ENCODE measurements at regions not wholly inside any gene's neighbourhood (a gene's known extent, or its start where the extent isn't known, plus 50 kb on each side); places are given as distances from the start of the nearest gene placed in this dataset.

DNA sequence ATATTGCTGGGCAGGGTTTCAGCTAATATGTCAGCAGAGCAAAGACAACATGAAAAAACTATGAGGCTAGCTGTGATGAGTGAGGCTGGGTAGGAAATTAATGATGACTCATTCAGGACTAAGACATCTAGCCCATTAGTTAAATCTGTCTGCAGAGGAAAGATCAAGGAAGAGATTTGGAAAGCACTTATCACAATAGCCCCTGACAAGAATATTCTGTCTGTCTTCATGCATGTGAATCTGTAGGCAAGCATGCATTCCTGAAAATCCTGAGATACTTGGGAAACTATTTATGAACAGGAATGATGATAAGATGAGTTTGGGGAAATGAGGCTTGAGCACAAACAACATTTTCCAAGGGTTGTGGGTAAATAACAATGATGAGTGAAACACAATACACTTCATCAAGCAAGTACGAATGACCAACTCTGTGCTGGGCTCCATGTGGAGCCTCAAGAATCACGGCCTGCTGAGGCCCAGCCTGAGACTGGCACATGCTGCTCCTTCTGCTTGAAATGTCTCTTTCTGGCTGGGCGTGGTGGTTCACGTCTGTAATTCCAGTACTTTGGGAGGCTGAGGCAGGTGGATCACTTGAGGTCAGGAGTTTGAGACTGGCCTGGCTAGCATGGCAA, 96.5 kb upstream of the ASIC2 start:
- Histone ChIP-seq H3K36me3 (no peaks in the 10 kb centered on the region), H3K27ac (no peak overlapping the region), H3K4me3 (no peak overlapping the region), H3K9me3 (no peaks in the 10 kb centered on the region), H3K4me1 (no peaks in the 10 kb centered on the region), H3K27me3 (no peaks in the 10 kb centered on the region)
- DNase-seq (no peak), ATAC-seq (no peak)
- TF ChIP-seq, protein P1, sequence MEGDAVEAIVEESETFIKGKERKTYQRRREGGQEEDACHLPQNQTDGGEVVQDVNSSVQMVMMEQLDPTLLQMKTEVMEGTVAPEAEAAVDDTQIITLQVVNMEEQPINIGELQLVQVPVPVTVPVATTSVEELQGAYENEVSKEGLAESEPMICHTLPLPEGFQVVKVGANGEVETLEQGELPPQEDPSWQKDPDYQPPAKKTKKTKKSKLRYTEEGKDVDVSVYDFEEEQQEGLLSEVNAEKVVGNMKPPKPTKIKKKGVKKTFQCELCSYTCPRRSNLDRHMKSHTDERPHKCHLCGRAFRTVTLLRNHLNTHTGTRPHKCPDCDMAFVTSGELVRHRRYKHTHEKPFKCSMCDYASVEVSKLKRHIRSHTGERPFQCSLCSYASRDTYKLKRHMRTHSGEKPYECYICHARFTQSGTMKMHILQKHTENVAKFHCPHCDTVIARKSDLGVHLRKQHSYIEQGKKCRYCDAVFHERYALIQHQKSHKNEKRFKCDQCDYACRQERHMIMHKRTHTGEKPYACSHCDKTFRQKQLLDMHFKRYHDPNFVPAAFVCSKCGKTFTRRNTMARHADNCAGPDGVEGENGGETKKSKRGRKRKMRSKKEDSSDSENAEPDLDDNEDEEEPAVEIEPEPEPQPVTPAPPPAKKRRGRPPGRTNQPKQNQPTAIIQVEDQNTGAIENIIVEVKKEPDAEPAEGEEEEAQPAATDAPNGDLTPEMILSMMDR (IDR thresholded peaks at IDR 0.05) = no peak
- intact Hi-C loops (cut with DNase I) = no loop called here

DNA sequence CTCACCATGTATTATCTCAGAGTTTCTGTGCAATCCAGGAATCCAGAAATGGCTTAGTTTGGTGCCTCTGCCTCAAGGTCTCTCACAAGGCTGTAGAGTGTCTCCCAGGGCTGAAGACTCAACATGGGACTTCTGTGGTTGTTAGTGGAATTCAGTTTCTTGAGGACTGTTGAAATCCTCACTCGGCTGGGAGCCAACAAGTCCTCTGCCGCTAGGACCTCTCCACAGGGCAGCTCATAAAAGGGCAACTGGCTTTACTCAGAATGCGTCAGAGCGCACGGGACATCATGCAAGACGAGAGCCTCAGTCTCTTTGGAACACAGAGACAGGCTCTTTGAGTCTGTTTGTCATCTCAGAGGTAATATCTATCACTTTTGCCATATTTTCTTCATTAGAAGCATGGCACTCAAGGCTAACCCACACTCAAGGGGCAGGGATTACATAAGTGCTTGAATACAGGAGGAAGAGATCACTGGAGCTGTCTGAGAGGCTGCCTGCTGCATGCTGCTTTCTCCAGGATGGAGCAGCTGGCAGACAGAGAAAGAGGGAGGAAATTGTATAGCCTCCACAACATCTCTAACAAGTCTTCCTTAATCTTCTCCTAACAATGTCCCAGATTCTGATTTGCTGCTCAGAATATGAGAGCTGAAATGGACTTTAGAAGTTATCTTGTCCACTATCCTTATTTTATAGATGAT, 97.5 kb upstream of the ASIC2 start:
- Histone ChIP-seq H3K27ac (no peak overlapping the region), H3K27me3 (no peaks in the 10 kb centered on the region), H3K9me3 (no peaks in the 10 kb centered on the region), H3K4me1 (no peaks in the 10 kb centered on the region), H3K4me3 (no peak overlapping the region), H3K36me3 (no peaks in the 10 kb centered on the region)
- ATAC-seq (peak; percentile 16), DNase-seq (no peak)
- intact Hi-C loops (cut with DNase I) = no loop called here
- TF ChIP-seq, protein P1 (IDR thresholded peaks at IDR 0.05) = no peak

DNA sequence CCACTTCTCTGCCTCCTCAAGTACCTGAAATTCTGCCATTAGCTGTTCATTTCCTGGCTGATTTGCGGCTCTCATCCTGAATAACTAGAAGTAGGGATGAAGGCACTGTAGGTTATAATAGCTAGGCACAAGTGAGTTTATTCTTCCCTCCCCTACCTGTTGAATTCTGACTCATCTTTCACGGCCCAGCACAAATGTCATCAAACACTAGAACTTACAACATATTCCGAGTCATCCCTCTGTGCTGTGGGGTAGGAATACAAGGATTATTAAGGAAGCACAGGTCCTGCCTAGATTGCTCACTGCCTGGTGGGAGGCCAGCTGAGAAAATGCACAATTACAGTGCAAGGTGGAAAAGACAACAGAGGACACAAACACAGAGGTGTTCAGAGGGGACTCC, 103.7 kb upstream of the ASIC2 start:
- TF ChIP-seq, protein P1 (IDR thresholded peaks at IDR 0.05) = no peak
- Histone ChIP-seq H3K27me3 (no peaks in the 10 kb centered on the region), H3K36me3 (no peaks in the 10 kb centered on the region), H3K4me1 (no peaks in the 10 kb centered on the region), H3K9me3 (no peaks in the 10 kb centered on the region), H3K27ac (no peak overlapping the region), H3K4me3 (no peak overlapping the region)
- DNase-seq = no peak
- intact Hi-C loops (cut with DNase I) = no loop called here
- ATAC-seq = no peak

DNA sequence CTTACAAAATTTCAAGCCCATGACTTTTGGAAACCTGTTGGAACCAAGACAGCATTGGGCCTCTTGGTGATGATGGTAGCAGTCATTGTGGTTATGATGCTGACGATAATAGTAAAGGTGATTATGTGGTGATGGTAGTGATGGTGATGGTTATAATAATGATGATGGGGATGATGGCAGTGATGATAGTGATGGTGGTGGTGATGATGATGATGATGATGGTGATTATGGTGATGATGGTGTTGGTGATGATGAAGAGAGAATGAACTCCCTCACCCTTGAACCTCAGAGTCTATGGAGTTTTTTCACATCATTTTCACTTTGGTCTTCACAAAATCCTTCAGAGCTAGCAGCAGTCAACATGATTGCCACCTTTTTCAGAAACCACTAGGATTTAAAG, 105.3 kb upstream of the ASIC2 start:
- Histone ChIP-seq H3K4me3 (no peak overlapping the region), H3K9me3 (no peaks in the 10 kb centered on the region), H3K36me3 (no peaks in the 10 kb centered on the region), H3K4me1 (no peaks in the 10 kb centered on the region), H3K27me3 (no peaks in the 10 kb centered on the region), H3K27ac (no peak overlapping the region)
- intact Hi-C loops (cut with DNase I) = no loop called here
- TF ChIP-seq, protein P1 (IDR thresholded peaks at IDR 0.05) = no peak
- DNase-seq = no peak
- ATAC-seq = no peak

DNA sequence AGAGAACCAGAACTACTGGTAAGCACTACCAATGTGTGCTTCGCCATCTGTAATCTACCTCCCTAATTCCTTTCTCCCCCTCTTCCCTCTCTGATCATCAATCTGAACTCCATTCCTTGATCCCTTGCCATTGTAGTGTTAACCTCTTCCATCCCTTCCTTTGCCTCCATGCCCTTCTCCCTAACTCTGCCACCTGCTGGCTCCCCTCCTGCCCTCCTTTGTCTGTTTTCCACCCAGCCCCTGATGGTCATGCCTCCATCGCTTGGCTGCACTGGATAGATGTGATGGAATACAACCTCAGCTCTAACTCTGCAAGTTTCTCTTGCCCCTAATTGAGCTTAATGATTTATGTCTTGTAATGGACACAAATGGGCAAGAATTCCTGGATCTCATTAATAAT, 108.2 kb upstream of the ASIC2 start:
- no peak for ATAC-seq
- Histone ChIP-seq H3K27me3 (no peaks in the 10 kb centered on the region), H3K27ac (no peak overlapping the region), H3K4me1 (no peaks in the 10 kb centered on the region), H3K4me3 (no peak overlapping the region), H3K36me3 (no peaks in the 10 kb centered on the region), H3K9me3 (no peaks in the 10 kb centered on the region)
- TF ChIP-seq, protein P1 (IDR thresholded peaks at IDR 0.05) = no peak
- no peak for DNase-seq
- intact Hi-C loops (cut with DNase I) = no loop called here

All from upper lobe of right lung (tissue), 1 donor.